Muscle of leg (tissue), 3 donors: ENCODE measurements at regions not wholly inside any gene's neighbourhood (a gene's known extent, or its start where the extent isn't known, plus 50 kb on each side); places are given as distances from the start of the nearest gene placed in this dataset.
A peak's percentile ranks its signal among the peaks of the same experiment; 100 is the strongest.

Experiments
- DNase-seq: peaks from one replicate; pipeline ENCODE4 v3.0.0; 2013
- H3K27ac ChIP-seq: one replicate; pipeline ENCODE4 v1.5.1; 2013; ENCODE audit warnings: mild to moderate bottlenecking, low read length, control low read depth
- H3K27me3 ChIP-seq: one replicate; pipeline ENCODE4 v1.6.1; 2013; ENCODE audit warnings: low read length; ENCODE audit not compliant: control insufficient read depth, insufficient read depth
- H3K36me3 ChIP-seq: one replicate; pipeline ENCODE4 v1.6.1; 2013; ENCODE audit warnings: low read length; ENCODE audit not compliant: control insufficient read depth, insufficient read depth
- H3K4me1 ChIP-seq: one replicate; pipeline ENCODE4 v1.6.1; 2013; ENCODE audit warnings: low read length; ENCODE audit not compliant: control insufficient read depth, insufficient read depth
- H3K4me3 ChIP-seq: one replicate; pipeline ENCODE4 v1.5.1; 2013; ENCODE audit warnings: low read length, control low read depth
- H3K9me3 ChIP-seq: replicated peaks from 2 replicates; pipeline ENCODE4 v1.6.1; 2013; ENCODE audit warnings: low read depth, low read length; ENCODE audit not compliant: control insufficient read depth
- WGBS: methylation state at CpG from one replicate; pipeline ENCODE4 v1.1.5; 2013; ENCODE audit warnings: missing lambda C conversion rate; ENCODE audit not compliant: insufficient coverage; 5-methylcytosine and 5-hydroxymethylcytosine counted together

GRCh38 chr4:32488690-32489089, 1768.5 kb downstream of the PCDH7 start:
- no peak for DNase-seq
- no peaks in the 10 kb centered on the region for H3K4me1 ChIP-seq
- WGBS, result no CpG with 5 or more reads among the region's 1 CpG

GRCh38 chr4:32499171-32499570, 1779.0 kb downstream of the PCDH7 start:
- Histone ChIP-seq H3K4me1 (no peaks in the 10 kb centered on the region), H3K9me3 (no peaks in the 10 kb centered on the region), H3K36me3 (no peaks in the 10 kb centered on the region), H3K4me3 (no peak overlapping the region), H3K27me3 (no peaks in the 10 kb centered on the region), H3K27ac (no peak overlapping the region)
- peak; percentile 31 for DNase-seq
- 58% methylated on average over 5 of the region's 5 CpGs for WGBS

More at GRCh38 chr4:32488690-32489089, 1768.5 kb downstream of the PCDH7 start:
- Histone ChIP-seq H3K27ac (no peak overlapping the region), H3K4me3 (no peak overlapping the region), H3K9me3 (no peaks in the 10 kb centered on the region), H3K36me3 (no peaks in the 10 kb centered on the region), H3K27me3 (no peaks in the 10 kb centered on the region)

GRCh38 chr4:32503241-32503640, 1783.1 kb downstream of the PCDH7 start:
- H3K27ac ChIP-seq, result no peak overlapping the region
- WGBS, result no CpG with 5 or more reads among the region's 3 CpGs
- DNase-seq, result peak; percentile 11
- H3K4me1 ChIP-seq, result no peaks in the 10 kb centered on the region
- no peaks in the 10 kb centered on the region for H3K9me3 ChIP-seq
- H3K4me3 ChIP-seq, result no peak overlapping the region
- H3K36me3 ChIP-seq, result no peaks in the 10 kb centered on the region
- no peaks in the 10 kb centered on the region for H3K27me3 ChIP-seq

GRCh38 chr4:32506067-32506466, 1785.9 kb downstream of the PCDH7 start:
- Histone ChIP-seq H3K27ac (no peak overlapping the region), H3K9me3 (no peaks in the 10 kb centered on the region), H3K27me3 (no peaks in the 10 kb centered on the region), H3K36me3 (no peaks in the 10 kb centered on the region), H3K4me3 (no peak overlapping the region), H3K4me1 (no peaks in the 10 kb centered on the region)
- DNase-seq, result no peak
- whole genome bisulfite sequencing, result 89% methylated on average over 1 of the region's 2 CpGs

- Histone ChIP-seq H3K27me3 (no peaks in the 10 kb centered on the region), H3K4me3 (no peak overlapping the region), H3K36me3 (no peaks in the 10 kb centered on the region), H3K4me1 (no peaks in the 10 kb centered on the region), H3K27ac (no peak overlapping the region), H3K9me3 (no peaks in the 10 kb centered on the region)
- WGBS, result 22% methylated on average over 4 of the region's 6 CpGs
- peak; percentile 80 for DNase-seq
These were observed 1798.9 kb downstream of the PCDH7 start for GRCh38 chr4:32519060-32519459.

- Histone ChIP-seq H3K27me3 (no peaks in the 10 kb centered on the region), H3K9me3 (no peaks in the 10 kb centered on the region), H3K36me3 (no peaks in the 10 kb centered on the region), H3K4me3 (no peak overlapping the region), H3K27ac (no peak overlapping the region), H3K4me1 (no peaks in the 10 kb centered on the region)
- DNase-seq, result no peak
These were observed 1805.3 kb downstream of the PCDH7 start for GRCh38 chr4:32525420-32525819.

- H3K27me3 ChIP-seq, result no peaks in the 10 kb centered on the region
- no peak for DNase-seq
- no peak overlapping the region for H3K4me3 ChIP-seq
- no peak overlapping the region for H3K27ac ChIP-seq
- H3K4me1 ChIP-seq, result no peaks in the 10 kb centered on the region
- H3K36me3 ChIP-seq, result no peaks in the 10 kb centered on the region
- 57% methylated on average over 1 of the region's 3 CpGs for WGBS
- H3K9me3 ChIP-seq, result no peaks in the 10 kb centered on the region
These were observed 1824.7 kb downstream of the PCDH7 start for GRCh38 chr4:32544846-32545245.

- DNase-seq, result no peak
- no peak overlapping the region for H3K4me3 ChIP-seq
- H3K36me3 ChIP-seq, result no peaks in the 10 kb centered on the region
These were observed 1831.8 kb downstream of the PCDH7 start for GRCh38 chr4:32551943-32552342.

GRCh38 chr4:32560306-32560705, 1840.1 kb downstream of the PCDH7 start:
- WGBS, result 5% methylated on average over 4 of the region's 5 CpGs
- H3K9me3 ChIP-seq, result no peaks in the 10 kb centered on the region
- H3K4me1 ChIP-seq, result no peaks in the 10 kb centered on the region
- H3K27me3 ChIP-seq, result no peaks in the 10 kb centered on the region
- H3K27ac ChIP-seq, result peak overlapping the region; percentile 16
- H3K36me3 ChIP-seq, result no peaks in the 10 kb centered on the region
- DNase-seq, result peak; percentile 94
- peak overlapping the region; percentile 20 for H3K4me3 ChIP-seq

More at GRCh38 chr4:32551943-32552342, 1831.8 kb downstream of the PCDH7 start:
- Histone ChIP-seq H3K27ac (no peak overlapping the region), H3K9me3 (no peaks in the 10 kb centered on the region), H3K4me1 (no peaks in the 10 kb centered on the region), H3K27me3 (no peaks in the 10 kb centered on the region)

GRCh38 chr4:32562010-32562409, 1841.8 kb downstream of the PCDH7 start:
- no peak for DNase-seq
- Histone ChIP-seq H3K27me3 (no peaks in the 10 kb centered on the region), H3K4me3 (no peak overlapping the region), H3K4me1 (no peaks in the 10 kb centered on the region), H3K9me3 (no peaks in the 10 kb centered on the region), H3K36me3 (no peaks in the 10 kb centered on the region), H3K27ac (no peak overlapping the region)
- no CpG with 5 or more reads among the region's 3 CpGs for WGBS

- no peaks in the 10 kb centered on the region for H3K27me3 ChIP-seq
- no peak overlapping the region for H3K4me3 ChIP-seq
- DNase-seq, result peak; percentile 56
- H3K36me3 ChIP-seq, result no peaks in the 10 kb centered on the region
- no peaks in the 10 kb centered on the region for H3K9me3 ChIP-seq
- H3K4me1 ChIP-seq, result no peaks in the 10 kb centered on the region
- no CpG with 5 or more reads among the region's 2 CpGs for WGBS
- no peak overlapping the region for H3K27ac ChIP-seq
These were observed 1844.5 kb downstream of the PCDH7 start for GRCh38 chr4:32564626-32565025.
